Transverse colon (tissue), 4 donors: ENCODE measurements at regions not wholly inside any gene's neighbourhood (a gene's known extent, or its start where the extent isn't known, plus 50 kb on each side); places are given as distances from the start of the nearest gene placed in this dataset.

Experiments
- DNase-seq: peaks from one replicate; pipeline ENCODE4 v3.0.0-alpha.2; 2019
- H3K27ac ChIP-seq, 4 donors: fragments of 200-600 bp; sonication (generic); 2 replicates each; pipeline ENCODE4 v1.5.1; 2016 to 2018; ENCODE audit warnings: inconsistent platforms in 4 of 4
- H3K27me3 ChIP-seq: fragments of 200-600 bp; sonication (generic); 2 replicates; pipeline ENCODE4 v1.5.1; 2017; ENCODE audit warnings: inconsistent platforms
- H3K36me3 ChIP-seq, 4 donors: fragments of 200-600 bp; sonication (generic); 2 replicates each; pipeline ENCODE4 v1.5.1; 2017 to 2019; ENCODE audit warnings: inconsistent platforms in 4 of 4
- H3K4me1 ChIP-seq, 4 donors: fragments of 200-600 bp; sonication (generic); 2 replicates each; pipeline ENCODE4 v1.5.1; 2017 to 2020; ENCODE audit warnings: inconsistent platforms in 4 of 4
- H3K4me3 ChIP-seq, 4 donors: fragments of 200-600 bp; sonication (generic); 1 replicate in 1 of 4; 2 replicates in 3 of 4; pipeline versions ENCODE4 v1.5.1 to v1.6.1; 2017 to 2019; ENCODE audit warnings: inconsistent platforms in 4 of 4
- H3K9me3 ChIP-seq, 2 donors: fragments of 200-600 bp; sonication (generic); 2 replicates each; pipeline ENCODE4 v1.5.1; 2017 to 2019; ENCODE audit warnings: inconsistent platforms in 2 of 2
- EP300 ChIP-seq: sonication (generic); formaldehyde crosslinking; IDR thresholded peaks from one replicate; pipeline ENCODE4 v1.6.1; 2017; ENCODE audit warnings: antibody characterized with exemption, low read depth
- POLR2A ChIP-seq: fragments of 450-650 bp; IDR thresholded peaks from one replicate; pipeline ENCODE4 v1.6.1; 2016; ENCODE audit warnings: antibody characterized with exemption, mild to moderate bottlenecking, moderate library complexity
- POLR2AphosphoS5 ChIP-seq, 3 donors: sonication (generic); formaldehyde crosslinking; IDR thresholded peaks; one replicate each; pipeline ENCODE4 v1.6.1; 2016; ENCODE audit warnings: antibody characterized with exemption in 3 of 3
- WGBS, 2 donors: methylation state at CpG; one replicate each; pipeline ENCODE4 v1.1.5; 2018; ENCODE audit warnings: low coverage in 1 of 2; 5-methylcytosine and 5-hydroxymethylcytosine counted together
- in situ Hi-C, 4 donors: fragments of 200-750 bp; cut with MboI; loops; one replicate each; pipeline versions ENCODE4 v1.15.0 to v1.15.1; 2017; ENCODE audit warnings: low sequenced_read_pairs in 3 of 4, low pct_ligation_motif_present in 1 of 4, low pct_unique_long_range_greater_than_20kb in 1 of 4
- intact Hi-C: fragments of 100-400 bp; cut with DNase I; formaldehyde crosslinking; loops from one replicate; pipeline ENCODE4 v1.15.1; 2023; ENCODE audit warnings: low total_unique reads
- TF ChIP-seq, protein P1 (sequence below), 5 experiments: fragments of 200-600 bp in 3 of 5; fragments of 450-650 bp in 2 of 5; sonication (generic) in 3 of 5; IDR thresholded peaks; 1 replicate in 2 of 5; 2 replicates in 3 of 5; pipeline ENCODE4 v1.5.1; 2016 to 2017; ENCODE audit warnings: antibody characterized with exemption in 5 of 5, inconsistent platforms in 3 of 5, mild to moderate bottlenecking in 2 of 5, moderate library complexity in 1 of 5

DNA sequence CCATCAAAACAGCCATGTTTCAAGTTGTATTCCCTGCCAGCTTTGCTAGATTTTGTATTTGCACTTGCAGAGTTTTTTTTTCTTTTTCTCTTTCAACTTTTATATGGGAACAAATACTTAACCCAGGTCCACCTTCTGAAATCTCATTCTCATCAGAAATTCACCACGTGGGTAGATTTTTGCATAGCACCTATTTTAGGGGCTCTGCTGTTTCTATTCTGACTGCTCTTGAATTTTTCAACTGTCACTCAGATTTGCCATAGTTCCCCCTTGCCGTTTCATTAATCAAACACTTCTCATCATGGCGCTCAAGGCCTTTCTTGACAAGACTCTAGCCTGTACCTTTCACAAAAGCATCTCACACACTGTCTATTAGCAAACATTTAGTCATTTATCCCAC is 767.2 kb downstream of the VRK1 start:
- Histone ChIP-seq H3K36me3 (no peaks in the 10 kb centered on the region), H3K27me3 (no peaks in the 10 kb centered on the region), H3K4me1 (no peaks in the 10 kb centered on the region), H3K27ac (no peak overlapping the region), H3K9me3 (no peaks in the 10 kb centered on the region), H3K4me3 (no peak overlapping the region)
- DNase-seq = no peak
- WGBS, 2 donors = 64 to 83% methylated on average over 2 to 3 of the region's 3 CpGs
- in situ Hi-C loops (no loop called here), intact Hi-C loops (no loop called here)
- TF ChIP-seq EP300 (no peak), POLR2AphosphoS5 (IDR thresholded peaks at IDR 0.05) (no peak), POLR2A (no peak)
- TF ChIP-seq, protein P1, sequence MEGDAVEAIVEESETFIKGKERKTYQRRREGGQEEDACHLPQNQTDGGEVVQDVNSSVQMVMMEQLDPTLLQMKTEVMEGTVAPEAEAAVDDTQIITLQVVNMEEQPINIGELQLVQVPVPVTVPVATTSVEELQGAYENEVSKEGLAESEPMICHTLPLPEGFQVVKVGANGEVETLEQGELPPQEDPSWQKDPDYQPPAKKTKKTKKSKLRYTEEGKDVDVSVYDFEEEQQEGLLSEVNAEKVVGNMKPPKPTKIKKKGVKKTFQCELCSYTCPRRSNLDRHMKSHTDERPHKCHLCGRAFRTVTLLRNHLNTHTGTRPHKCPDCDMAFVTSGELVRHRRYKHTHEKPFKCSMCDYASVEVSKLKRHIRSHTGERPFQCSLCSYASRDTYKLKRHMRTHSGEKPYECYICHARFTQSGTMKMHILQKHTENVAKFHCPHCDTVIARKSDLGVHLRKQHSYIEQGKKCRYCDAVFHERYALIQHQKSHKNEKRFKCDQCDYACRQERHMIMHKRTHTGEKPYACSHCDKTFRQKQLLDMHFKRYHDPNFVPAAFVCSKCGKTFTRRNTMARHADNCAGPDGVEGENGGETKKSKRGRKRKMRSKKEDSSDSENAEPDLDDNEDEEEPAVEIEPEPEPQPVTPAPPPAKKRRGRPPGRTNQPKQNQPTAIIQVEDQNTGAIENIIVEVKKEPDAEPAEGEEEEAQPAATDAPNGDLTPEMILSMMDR (IDR thresholded peaks at IDR 0.05) = no peak

DNA sequence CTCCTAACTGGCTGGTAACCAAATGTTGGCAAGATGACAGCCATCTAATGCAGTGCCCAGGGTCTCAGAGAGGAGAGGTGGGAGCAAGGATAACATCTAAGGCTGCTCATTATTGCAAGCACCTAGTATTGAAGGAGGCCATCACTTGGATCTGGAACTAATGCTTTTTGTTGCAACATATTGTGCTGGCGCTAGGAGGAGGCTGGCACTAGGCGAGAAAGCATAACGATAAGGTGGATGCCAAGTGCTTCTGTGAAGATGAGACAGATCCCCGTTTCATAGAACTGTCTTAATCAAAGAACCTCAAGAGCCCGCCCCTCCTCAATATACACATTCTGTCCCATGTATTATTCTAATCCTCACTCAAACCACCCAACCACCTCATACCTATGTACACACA is 774.0 kb downstream of the VRK1 start:
- Histone ChIP-seq H3K36me3 (no peaks in the 10 kb centered on the region), H3K9me3 (no peaks in the 10 kb centered on the region), H3K4me3 (no peak overlapping the region), H3K4me1 (no peaks in the 10 kb centered on the region), H3K27me3 (no peaks in the 10 kb centered on the region), H3K27ac (no peak overlapping the region)
- no peak for DNase-seq
- WGBS, 2 donors = 88 to 95% methylated on average over 5 of the region's 5 CpGs
- in situ Hi-C loops (no loop called here), intact Hi-C loops (no loop called here)
- TF ChIP-seq, protein P1 (IDR thresholded peaks at IDR 0.05) = no peak
- TF ChIP-seq EP300 (no peak), POLR2A (no peak), POLR2AphosphoS5 (IDR thresholded peaks at IDR 0.05) (no peak)

DNA sequence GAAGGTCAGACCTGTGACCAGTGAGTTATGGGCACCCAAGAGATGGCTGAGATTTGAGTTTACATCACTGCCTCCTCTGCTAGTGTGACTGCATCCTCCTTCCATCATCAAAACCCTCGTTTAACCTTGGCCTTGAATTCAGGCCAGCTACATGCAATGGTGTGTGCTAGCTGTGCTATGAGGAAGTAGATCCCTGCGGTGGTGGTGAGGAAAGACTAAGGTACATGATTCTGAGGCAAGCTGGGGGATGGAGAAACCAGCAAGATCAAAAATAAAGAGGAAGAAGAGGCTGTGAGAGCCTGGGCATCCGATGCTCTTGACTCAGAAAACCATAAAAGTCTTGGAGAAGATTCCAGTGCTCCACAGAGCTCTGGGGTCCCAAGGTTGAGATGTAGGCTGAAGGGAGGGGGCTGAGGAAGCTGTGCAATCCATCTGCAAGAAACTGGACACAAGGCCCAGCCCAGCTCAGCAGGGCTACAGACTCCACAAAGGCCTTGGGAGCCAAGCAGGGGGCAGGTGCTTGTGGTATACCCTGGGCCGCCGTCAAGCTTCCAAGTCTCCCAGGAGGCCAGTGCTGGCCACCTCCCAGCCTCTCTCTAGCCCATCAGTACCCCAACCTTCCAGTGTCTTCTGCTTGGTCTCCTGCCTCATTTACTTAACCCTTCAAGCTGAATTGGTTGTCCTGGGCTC is 774.8 kb downstream of the VRK1 start:
- no peaks in the 10 kb centered on the region for H3K27me3 ChIP-seq
- in situ Hi-C loops = no loop called here
- H3K27ac ChIP-seq = no peak overlapping the region
- H3K4me1 ChIP-seq = no peaks in the 10 kb centered on the region
- TF ChIP-seq POLR2A (no peak), EP300 (no peak), POLR2AphosphoS5 (IDR thresholded peaks at IDR 0.05) (no peak)
- TF ChIP-seq, protein P1 (IDR thresholded peaks at IDR 0.05) = no peak
- intact Hi-C loops = no loop called here
- no peak for DNase-seq
- no peaks in the 10 kb centered on the region for H3K36me3 ChIP-seq
- H3K4me3 ChIP-seq = no peak overlapping the region
- H3K9me3 ChIP-seq = no peaks in the 10 kb centered on the region
- 57 to 69% methylated on average over 2 to 5 of the region's 5 CpGs for WGBS, 2 donors

DNA sequence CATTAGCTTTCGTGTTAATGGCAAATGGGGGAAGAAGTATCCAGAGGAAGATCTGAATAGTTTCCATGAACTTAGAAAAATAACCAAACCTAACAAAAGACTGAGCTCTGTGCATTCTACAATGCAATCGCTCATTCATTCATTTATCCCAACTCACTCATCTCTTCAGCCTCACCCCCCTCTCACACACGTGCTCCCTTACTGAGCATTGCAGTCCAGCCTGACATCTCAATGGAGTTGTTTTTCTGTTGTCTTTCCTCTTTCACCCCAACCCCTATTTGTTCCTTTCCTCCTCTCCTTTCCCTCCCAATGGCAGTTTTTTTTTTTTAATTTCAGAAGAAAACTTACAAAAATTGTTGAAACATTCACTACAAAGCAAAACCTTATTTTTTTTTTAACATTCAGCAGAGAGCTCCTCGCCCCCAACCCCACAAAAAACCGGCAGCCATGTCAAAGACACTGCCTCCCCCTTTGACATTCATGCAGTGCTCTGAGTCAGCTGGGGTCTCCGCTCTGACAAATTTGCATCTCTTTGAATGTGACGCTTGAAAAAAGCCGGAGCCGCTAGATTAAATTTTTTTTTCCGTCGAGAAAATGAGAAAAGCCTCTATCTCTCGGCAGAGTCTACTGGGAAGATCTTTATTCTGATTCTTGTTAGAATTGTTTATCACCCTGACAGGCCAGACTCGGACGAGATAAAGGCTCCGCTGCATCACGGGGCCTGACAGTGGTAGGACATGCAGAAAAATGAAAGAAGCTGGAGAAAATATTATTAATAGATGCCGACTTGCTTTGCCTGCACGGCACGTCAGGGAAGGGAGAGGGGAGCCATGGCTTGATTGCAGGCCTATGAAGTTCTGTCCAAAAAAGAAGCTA is 775.6 kb downstream of the VRK1 start:
- no peaks in the 10 kb centered on the region for H3K9me3 ChIP-seq
- H3K4me3 ChIP-seq = no peak overlapping the region
- no peak for DNase-seq
- in situ Hi-C loops (no loop called here), intact Hi-C loops (no loop called here)
- no peaks in the 10 kb centered on the region for H3K4me1 ChIP-seq
- no peaks in the 10 kb centered on the region for H3K27me3 ChIP-seq
- no peak overlapping the region for H3K27ac ChIP-seq
- TF ChIP-seq EP300 (no peak), POLR2AphosphoS5 (IDR thresholded peaks at IDR 0.05) (no peak), POLR2A (no peak)
- TF ChIP-seq, protein P1 (IDR thresholded peaks at IDR 0.05) = no peak
- H3K36me3 ChIP-seq = no peaks in the 10 kb centered on the region
- 64 to 73% methylated on average over 13 to 19 of the region's 19 CpGs for WGBS, 2 donors
